ENCODE measurements at regions not wholly inside any gene's neighbourhood (a gene's known extent, or its start where the extent isn't known, plus 50 kb on each side); places are given as distances from the start of the nearest gene placed in this dataset.

- no peak overlapping the region for H3K4me3 ChIP-seq
- ATAC-seq (ENCODE audit: insufficient number of reproducible peaks, low FRiP score, low read depth) = no peak
- no peak for DNase-seq (ENCODE audit: low spot score)
Observed at GRCh38 chr3:5498981-5499380, 311.5 kb downstream of the EDEM1 start.

DNA sequence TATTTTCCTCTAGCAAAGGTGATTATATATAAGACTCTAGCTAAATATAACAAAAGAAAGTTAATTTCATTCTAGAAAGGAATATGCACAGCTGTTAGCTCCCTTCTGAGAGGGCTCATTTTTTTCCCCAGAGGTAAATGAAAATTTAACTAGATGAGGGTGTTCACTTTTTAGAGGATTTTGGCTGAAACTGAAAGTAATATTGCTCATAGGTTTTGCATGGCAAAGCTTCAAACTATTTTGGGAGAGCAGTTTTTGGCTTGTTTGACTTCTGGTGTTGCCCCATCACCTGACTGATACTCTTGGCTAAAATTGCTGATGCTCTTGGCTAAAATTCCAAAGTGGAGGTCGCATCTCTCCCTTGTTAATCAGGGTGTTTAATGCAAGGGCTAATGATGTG is 311.9 kb downstream of the EDEM1 start:
- H3K4me3 ChIP-seq = no peak overlapping the region
- no peaks in the 10 kb centered on the region for H3K27me3 ChIP-seq (replicated peaks; ENCODE audit: insufficient read depth)
- H3K4me1 ChIP-seq (ENCODE audit: control insufficient read depth in 1 of 2, low read depth in 2 of 2) = no peaks in the 10 kb centered on the region
- DNase-seq (ENCODE audit: low spot score) (no peak), ATAC-seq (ENCODE audit: insufficient number of reproducible peaks, low FRiP score, low read depth) (no peak)
- H3K27ac ChIP-seq = no peak overlapping the region
- H3K9me3 ChIP-seq = no peaks in the 10 kb centered on the region
- no peaks in the 10 kb centered on the region for H3K36me3 ChIP-seq
- TF ChIP-seq, protein P1, sequence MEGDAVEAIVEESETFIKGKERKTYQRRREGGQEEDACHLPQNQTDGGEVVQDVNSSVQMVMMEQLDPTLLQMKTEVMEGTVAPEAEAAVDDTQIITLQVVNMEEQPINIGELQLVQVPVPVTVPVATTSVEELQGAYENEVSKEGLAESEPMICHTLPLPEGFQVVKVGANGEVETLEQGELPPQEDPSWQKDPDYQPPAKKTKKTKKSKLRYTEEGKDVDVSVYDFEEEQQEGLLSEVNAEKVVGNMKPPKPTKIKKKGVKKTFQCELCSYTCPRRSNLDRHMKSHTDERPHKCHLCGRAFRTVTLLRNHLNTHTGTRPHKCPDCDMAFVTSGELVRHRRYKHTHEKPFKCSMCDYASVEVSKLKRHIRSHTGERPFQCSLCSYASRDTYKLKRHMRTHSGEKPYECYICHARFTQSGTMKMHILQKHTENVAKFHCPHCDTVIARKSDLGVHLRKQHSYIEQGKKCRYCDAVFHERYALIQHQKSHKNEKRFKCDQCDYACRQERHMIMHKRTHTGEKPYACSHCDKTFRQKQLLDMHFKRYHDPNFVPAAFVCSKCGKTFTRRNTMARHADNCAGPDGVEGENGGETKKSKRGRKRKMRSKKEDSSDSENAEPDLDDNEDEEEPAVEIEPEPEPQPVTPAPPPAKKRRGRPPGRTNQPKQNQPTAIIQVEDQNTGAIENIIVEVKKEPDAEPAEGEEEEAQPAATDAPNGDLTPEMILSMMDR (IDR thresholded peaks at IDR 0.05) = no peak

More at GRCh38 chr3:5498981-5499380, 311.5 kb downstream of the EDEM1 start:
- H3K27me3 ChIP-seq (replicated peaks; ENCODE audit: insufficient read depth) = no peaks in the 10 kb centered on the region
- TF ChIP-seq, protein P1 (IDR thresholded peaks at IDR 0.05) = no peak
- H3K9me3 ChIP-seq = no peaks in the 10 kb centered on the region
- no peak overlapping the region for H3K27ac ChIP-seq
- H3K4me1 ChIP-seq (ENCODE audit: control insufficient read depth in 1 of 2, low read depth in 2 of 2) = no peaks in the 10 kb centered on the region
- H3K36me3 ChIP-seq = no peaks in the 10 kb centered on the region

DNA sequence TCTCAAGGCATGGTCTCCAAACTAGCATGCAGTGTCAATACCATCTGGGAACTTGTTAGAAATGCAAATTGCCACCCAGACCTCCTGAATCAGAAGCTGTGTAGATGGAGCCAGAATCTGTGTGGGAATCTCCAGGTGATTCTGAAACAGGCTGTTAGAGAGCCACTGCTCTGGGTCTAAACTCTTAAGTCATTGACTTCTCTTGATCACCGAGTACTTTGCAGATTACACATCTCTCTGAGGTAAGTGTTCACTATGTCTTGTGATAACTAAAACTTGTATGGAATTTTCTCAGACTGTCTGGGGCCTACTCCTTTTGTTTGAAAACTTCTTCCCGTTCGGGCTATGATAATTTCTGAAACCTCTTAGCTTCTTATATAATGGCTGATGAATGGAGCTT is 315.6 kb downstream of the EDEM1 start:
- Histone ChIP-seq H3K4me3 (no peak overlapping the region), H3K27ac (no peak overlapping the region), H3K4me1 (ENCODE audit: control insufficient read depth in 1 of 2, low read depth in 2 of 2) (no peaks in the 10 kb centered on the region), H3K27me3 (replicated peaks; ENCODE audit: insufficient read depth) (no peaks in the 10 kb centered on the region), H3K36me3 (no peaks in the 10 kb centered on the region), H3K9me3 (no peaks in the 10 kb centered on the region)
- ATAC-seq (ENCODE audit: insufficient number of reproducible peaks, low FRiP score, low read depth) (no peak), DNase-seq (ENCODE audit: low spot score) (no peak)
- TF ChIP-seq, protein P1 (IDR thresholded peaks at IDR 0.05) = no peak

DNA sequence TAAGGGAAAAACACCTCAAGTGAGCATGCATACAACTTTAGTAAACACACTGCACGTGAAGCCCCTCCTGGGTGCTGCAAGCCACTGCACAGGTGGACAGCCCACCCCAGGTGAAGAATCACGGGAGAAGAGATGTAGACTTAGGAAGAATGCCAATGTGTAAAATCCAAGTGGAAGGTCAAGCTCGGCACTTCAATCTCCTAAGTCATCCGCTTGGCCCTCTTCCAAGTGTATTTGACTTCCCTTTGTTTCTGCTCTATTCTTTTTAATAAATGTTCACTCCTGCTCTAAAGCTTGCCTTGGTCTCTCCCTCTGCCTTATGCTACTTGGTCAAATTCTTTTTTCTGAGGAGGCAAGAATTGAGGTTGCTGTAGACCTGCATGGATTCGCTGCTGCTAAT is 316.6 kb downstream of the EDEM1 start:
- DNase-seq (ENCODE audit: low spot score) = no peak
- Histone ChIP-seq H3K9me3 (no peaks in the 10 kb centered on the region), H3K4me3 (no peak overlapping the region), H3K27me3 (replicated peaks; ENCODE audit: insufficient read depth) (no peaks in the 10 kb centered on the region), H3K36me3 (no peaks in the 10 kb centered on the region), H3K4me1 (ENCODE audit: control insufficient read depth in 1 of 2, low read depth in 2 of 2) (no peaks in the 10 kb centered on the region), H3K27ac (no peak overlapping the region)
- no peak for ATAC-seq (ENCODE audit: insufficient number of reproducible peaks, low FRiP score, low read depth)
- TF ChIP-seq, protein P1 (IDR thresholded peaks at IDR 0.05) = no peak

- TF ChIP-seq, protein P1 (IDR thresholded peaks at IDR 0.05) = no peak
- Histone ChIP-seq H3K4me3 (no peak overlapping the region), H3K27me3 (replicated peaks; ENCODE audit: insufficient read depth) (no peaks in the 10 kb centered on the region), H3K4me1 (ENCODE audit: control insufficient read depth in 1 of 2, low read depth in 2 of 2) (no peaks in the 10 kb centered on the region), H3K9me3 (no peaks in the 10 kb centered on the region), H3K36me3 (no peaks in the 10 kb centered on the region), H3K27ac (no peak overlapping the region)
- DNase-seq (ENCODE audit: low spot score) = no peak
- no peak for ATAC-seq (ENCODE audit: insufficient number of reproducible peaks, low FRiP score, low read depth)
Observed at GRCh38 chr3:5505163-5505562, 317.7 kb downstream of the EDEM1 start.
